ENCODE measurements at regions not wholly inside any gene's neighbourhood (a gene's known extent, or its start where the extent isn't known, plus 50 kb on each side); places are given as distances from the start of the nearest gene placed in this dataset.

GRCh38 chrX:94551831-94552230 is 877.8 kb downstream of the FAM133A start:
- TF ChIP-seq FOXP2 (optimal IDR thresholded peaks at IDR 0.05; ENCODE audit: borderline replicate concordance, extremely low read depth, extremely low read length, insufficient read depth) (no peak), POLR2AphosphoS5 (IDR thresholded peaks at IDR 0.05; ENCODE audit: low read depth, low read length) (no peak), TAF1 (IDR thresholded peaks at IDR 0.05; ENCODE audit: borderline replicate concordance, insufficient read depth, low read length) (no peak), REST (IDR thresholded peaks at IDR 0.05; ENCODE audit: insufficient read depth in 1 of 2, low read depth in 2 of 2, low read length in 2 of 2) (no peak), SIN3A (IDR thresholded peaks at IDR 0.05; ENCODE audit: borderline replicate concordance, insufficient read depth, low read length) (no peak)

- TF ChIP-seq REST (IDR thresholded peaks at IDR 0.05; ENCODE audit: insufficient read depth in 1 of 2, low read depth in 2 of 2, low read length in 2 of 2) (no peak), FOXP2 (optimal IDR thresholded peaks at IDR 0.05; ENCODE audit: borderline replicate concordance, extremely low read depth, extremely low read length, insufficient read depth) (no peak), POLR2AphosphoS5 (IDR thresholded peaks at IDR 0.05; ENCODE audit: low read depth, low read length) (no peak)
Measured at GRCh38 chrX:94560930-94561329, 886.9 kb downstream of the FAM133A start.

- no peak for TF ChIP-seq REST (IDR thresholded peaks at IDR 0.05; ENCODE audit: insufficient read depth in 1 of 2, low read depth in 2 of 2, low read length in 2 of 2)
- TF ChIP-seq SIN3A (IDR thresholded peaks at IDR 0.05; ENCODE audit: borderline replicate concordance, insufficient read depth, low read length): no peak
- no peak for TF ChIP-seq TAF1 (IDR thresholded peaks at IDR 0.05; ENCODE audit: borderline replicate concordance, insufficient read depth, low read length)
- no peak for TF ChIP-seq POLR2AphosphoS5 (IDR thresholded peaks at IDR 0.05; ENCODE audit: low read depth, low read length)
- no peak for TF ChIP-seq FOXP2 (optimal IDR thresholded peaks at IDR 0.05; ENCODE audit: borderline replicate concordance, extremely low read depth, extremely low read length, insufficient read depth)
Measured at GRCh38 chrX:94576367-94577004, 902.5 kb downstream of the FAM133A start.

- no peak for TF ChIP-seq POLR2AphosphoS5 (IDR thresholded peaks at IDR 0.05; ENCODE audit: low read depth, low read length)
- no peak for TF ChIP-seq REST (IDR thresholded peaks at IDR 0.05; ENCODE audit: insufficient read depth in 1 of 2, low read depth in 2 of 2, low read length in 2 of 2)
- no peak for TF ChIP-seq TAF1 (IDR thresholded peaks at IDR 0.05; ENCODE audit: borderline replicate concordance, insufficient read depth, low read length)
- no peak for TF ChIP-seq FOXP2 (optimal IDR thresholded peaks at IDR 0.05; ENCODE audit: borderline replicate concordance, extremely low read depth, extremely low read length, insufficient read depth)
- TF ChIP-seq SIN3A (IDR thresholded peaks at IDR 0.05; ENCODE audit: borderline replicate concordance, insufficient read depth, low read length): no peak
Measured at GRCh38 chrX:94600077-94600476, 926.1 kb downstream of the FAM133A start.

- TF ChIP-seq TAF1 (IDR thresholded peaks at IDR 0.05; ENCODE audit: borderline replicate concordance, insufficient read depth, low read length): no peak
- TF ChIP-seq REST (IDR thresholded peaks at IDR 0.05; ENCODE audit: insufficient read depth in 1 of 2, low read depth in 2 of 2, low read length in 2 of 2): no peak
- TF ChIP-seq SIN3A (IDR thresholded peaks at IDR 0.05; ENCODE audit: borderline replicate concordance, insufficient read depth, low read length): no peak
- TF ChIP-seq FOXP2 (optimal IDR thresholded peaks at IDR 0.05; ENCODE audit: borderline replicate concordance, extremely low read depth, extremely low read length, insufficient read depth): no peak
- no peak for TF ChIP-seq POLR2AphosphoS5 (IDR thresholded peaks at IDR 0.05; ENCODE audit: low read depth, low read length)
Measured at GRCh38 chrX:94612140-94612539, 938.1 kb downstream of the FAM133A start.
